ENCODE measurements at regions not wholly inside any gene's neighbourhood (a gene's known extent, or its start where the extent isn't known, plus 50 kb on each side); places are given as distances from the start of the nearest gene placed in this dataset.
"Not testable (repeated sequence)": the region's sequence is repeated elsewhere in the genome, so short reads cannot be mapped to it uniquely, and the experiment has no call there.

DNA sequence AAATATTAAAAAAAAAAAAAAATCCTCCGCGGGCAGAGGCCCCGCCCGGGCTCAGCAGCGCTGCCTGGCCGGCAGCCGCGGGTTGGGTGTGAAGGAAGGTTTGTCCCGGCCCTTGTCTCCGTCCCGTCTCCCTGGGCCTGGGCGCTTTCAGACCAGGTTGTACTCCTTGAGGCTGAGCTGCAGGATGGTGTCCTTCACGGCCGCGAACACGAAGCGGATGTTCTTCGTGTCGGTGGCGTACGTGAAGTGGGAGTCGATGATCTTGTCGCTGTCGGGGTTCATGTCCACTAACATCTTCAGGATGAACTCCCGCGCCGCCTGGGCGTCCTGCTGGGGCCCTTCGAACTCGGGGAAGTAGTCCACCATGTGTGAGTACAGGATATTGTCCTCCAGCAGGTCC, 123.7 kb upstream of the KCTD7 start:
- Histone ChIP-seq H3K36me3 (ENCODE audit: low read depth, low read length) (no peaks in the 10 kb centered on the region), H3K4me1 (ENCODE audit: insufficient read depth, low read length) (no peaks in the 10 kb centered on the region)

DNA sequence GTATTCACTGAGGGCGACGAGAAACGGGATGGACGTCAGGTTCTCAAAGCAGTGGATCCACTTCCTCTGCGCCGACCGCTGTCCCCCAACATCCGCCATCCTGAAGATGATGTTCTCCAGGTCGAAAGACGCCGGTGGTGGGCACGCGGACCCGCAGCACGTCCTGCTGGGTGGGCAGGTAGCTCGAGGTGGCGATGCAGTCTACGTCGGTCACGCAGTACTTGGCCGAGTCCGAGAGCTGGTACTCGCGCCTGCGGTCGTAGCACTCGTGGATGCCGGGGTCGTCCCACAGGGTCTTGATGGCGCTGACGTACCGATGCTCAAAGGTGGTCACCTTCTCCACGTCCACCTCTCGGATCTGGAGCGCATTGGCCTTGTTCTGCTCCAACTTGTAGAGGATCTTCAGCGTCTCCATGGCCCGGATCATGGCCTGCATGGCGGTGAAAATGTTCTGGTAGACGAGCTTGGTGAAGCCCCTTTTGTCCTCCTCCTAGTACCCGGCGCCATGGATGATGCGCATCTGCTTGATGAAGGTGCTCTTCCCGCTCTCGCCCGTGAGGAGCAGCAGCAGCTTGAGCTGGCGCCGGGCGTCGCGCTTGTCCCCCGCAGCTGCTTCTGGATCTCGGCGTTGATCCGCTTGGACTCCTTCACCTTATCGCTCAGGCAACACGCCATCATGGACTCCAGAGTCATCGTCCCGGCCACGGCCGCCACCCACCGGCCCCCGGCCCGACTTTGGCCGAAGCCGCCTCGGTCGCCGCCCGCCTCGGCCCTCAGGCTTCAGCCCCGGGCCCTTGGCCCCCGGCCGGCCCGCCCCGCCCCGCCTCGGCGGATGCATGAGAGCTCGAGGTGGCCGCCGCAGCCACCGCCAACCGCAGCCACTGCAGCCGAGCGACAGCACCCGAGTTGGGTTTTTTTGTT, 122.9 kb upstream of the KCTD7 start:
- ATAC-seq: no peak
- no peaks in the 10 kb centered on the region for H3K36me3 ChIP-seq (ENCODE audit: low read depth, low read length)
- no peak overlapping the region for H3K4me3 ChIP-seq (ENCODE audit: low read length)
- no peak for DNase-seq
- H2AFZ ChIP-seq (ENCODE audit: low read length): no peak overlapping the region
- no peak overlapping the region for H3K9ac ChIP-seq (ENCODE audit: low read length)
- POLR2A ChIA-PET (ENCODE audit: unreplicated experiment): no interaction called here
- H4K20me1 ChIP-seq (ENCODE audit: low read length): no peaks in the 10 kb centered on the region
- TF ChIP-seq EZH2 (IDR thresholded peaks at IDR 0.05; ENCODE audit: low read length, unreplicated experiment): no peak
- TF ChIP-seq EZH2phosphoT487 (IDR thresholded peaks at IDR 0.05; ENCODE audit: borderline replicate concordance, low read length): no peak
- TF ChIP-seq, protein P1, sequence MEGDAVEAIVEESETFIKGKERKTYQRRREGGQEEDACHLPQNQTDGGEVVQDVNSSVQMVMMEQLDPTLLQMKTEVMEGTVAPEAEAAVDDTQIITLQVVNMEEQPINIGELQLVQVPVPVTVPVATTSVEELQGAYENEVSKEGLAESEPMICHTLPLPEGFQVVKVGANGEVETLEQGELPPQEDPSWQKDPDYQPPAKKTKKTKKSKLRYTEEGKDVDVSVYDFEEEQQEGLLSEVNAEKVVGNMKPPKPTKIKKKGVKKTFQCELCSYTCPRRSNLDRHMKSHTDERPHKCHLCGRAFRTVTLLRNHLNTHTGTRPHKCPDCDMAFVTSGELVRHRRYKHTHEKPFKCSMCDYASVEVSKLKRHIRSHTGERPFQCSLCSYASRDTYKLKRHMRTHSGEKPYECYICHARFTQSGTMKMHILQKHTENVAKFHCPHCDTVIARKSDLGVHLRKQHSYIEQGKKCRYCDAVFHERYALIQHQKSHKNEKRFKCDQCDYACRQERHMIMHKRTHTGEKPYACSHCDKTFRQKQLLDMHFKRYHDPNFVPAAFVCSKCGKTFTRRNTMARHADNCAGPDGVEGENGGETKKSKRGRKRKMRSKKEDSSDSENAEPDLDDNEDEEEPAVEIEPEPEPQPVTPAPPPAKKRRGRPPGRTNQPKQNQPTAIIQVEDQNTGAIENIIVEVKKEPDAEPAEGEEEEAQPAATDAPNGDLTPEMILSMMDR (conservative IDR thresholded peaks at IDR 0.05; ENCODE audit: low read depth, low read length): no peak
- no peak overlapping the region for H3K27ac ChIP-seq (ENCODE audit: low read length)
- no peaks in the 10 kb centered on the region for H3F3A ChIP-seq (ENCODE audit: low read length, unreplicated experiment)
- H3K4me2 ChIP-seq (ENCODE audit: low read length): no peak overlapping the region
- no TSS peak for BruUV-seq (replicated peaks)
- H3K79me2 ChIP-seq (ENCODE audit: low read length): no peaks in the 10 kb centered on the region
- H3K9me3 ChIP-seq (ENCODE audit: low read length): no peaks in the 10 kb centered on the region
- intact Hi-C loops (cut with micrococcal nuclease): no loop called here
- no peaks in the 10 kb centered on the region for H3K4me1 ChIP-seq (ENCODE audit: insufficient read depth, low read length)
- H3K9me2 ChIP-seq (replicated peaks; ENCODE audit: low read length): no peaks in the 10 kb centered on the region
- H3K27me3 ChIP-seq (ENCODE audit: low read length): no peaks in the 10 kb centered on the region
- CTCF ChIA-PET: no interaction called here

More for the DNA sequence above, 123.7 kb upstream of the KCTD7 start:
- H3K4me3 ChIP-seq (ENCODE audit: low read length): no peak overlapping the region
- no peaks in the 10 kb centered on the region for H3F3A ChIP-seq (ENCODE audit: low read length, unreplicated experiment)
- H2AFZ ChIP-seq (ENCODE audit: low read length): no peak overlapping the region
- no peak overlapping the region for H3K4me2 ChIP-seq (ENCODE audit: low read length)
- no peaks in the 10 kb centered on the region for H3K27me3 ChIP-seq (ENCODE audit: low read length)
- no peaks in the 10 kb centered on the region for H3K79me2 ChIP-seq (ENCODE audit: low read length)
- no peaks in the 10 kb centered on the region for H3K9me2 ChIP-seq (replicated peaks; ENCODE audit: low read length)
- BruUV-seq (replicated peaks): no TSS peak
- CTCF ChIA-PET: no interaction called here
- intact Hi-C loops (cut with micrococcal nuclease): no loop called here
- H3K27ac ChIP-seq (ENCODE audit: low read length): no peak overlapping the region
- H3K9ac ChIP-seq (ENCODE audit: low read length): no peak overlapping the region
- POLR2A ChIA-PET (ENCODE audit: unreplicated experiment): no interaction called here
- ATAC-seq (no peak), DNase-seq (no peak)
- TF ChIP-seq, protein P1 (conservative IDR thresholded peaks at IDR 0.05; ENCODE audit: low read depth, low read length): no peak
- no peak for TF ChIP-seq EZH2 (IDR thresholded peaks at IDR 0.05; ENCODE audit: low read length, unreplicated experiment)
- TF ChIP-seq EZH2phosphoT487 (IDR thresholded peaks at IDR 0.05; ENCODE audit: borderline replicate concordance, low read length): no peak
- H3K9me3 ChIP-seq (ENCODE audit: low read length): no peaks in the 10 kb centered on the region
- H4K20me1 ChIP-seq (ENCODE audit: low read length): no peaks in the 10 kb centered on the region

DNA sequence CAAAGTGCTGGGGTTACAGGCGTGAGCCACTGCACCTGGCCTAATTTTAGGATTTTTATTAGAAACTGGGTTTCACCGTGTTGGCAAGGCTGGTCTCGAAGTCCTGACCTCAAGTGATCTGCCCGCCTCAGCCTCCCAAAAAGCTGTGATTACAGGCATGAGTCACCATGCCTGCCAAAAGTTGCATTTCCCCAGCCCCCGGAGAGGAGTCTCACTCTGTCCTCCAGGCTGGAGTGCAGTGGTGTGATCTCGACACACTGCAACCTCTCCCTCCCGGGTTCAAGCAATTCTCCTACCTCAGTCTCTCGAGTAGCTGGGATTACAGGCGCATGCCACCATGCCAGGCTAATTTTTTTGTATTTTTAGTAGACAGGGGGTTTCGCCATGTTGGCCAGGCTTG, 122.0 kb upstream of the KCTD7 start:
- H3K4me2 ChIP-seq (ENCODE audit: low read length); POLR2A ChIA-PET (ENCODE audit: unreplicated experiment); intact Hi-C loops (cut with micrococcal nuclease); BruUV-seq (replicated peaks); H3K79me2 ChIP-seq (ENCODE audit: low read length); H3K27ac ChIP-seq (ENCODE audit: low read length); H3F3A ChIP-seq (ENCODE audit: low read length, unreplicated experiment); H2AFZ ChIP-seq (ENCODE audit: low read length); H3K4me3 ChIP-seq (ENCODE audit: low read length); H4K20me1 ChIP-seq (ENCODE audit: low read length); H3K4me1 ChIP-seq (ENCODE audit: insufficient read depth, low read length); H3K9ac ChIP-seq (ENCODE audit: low read length); H3K27me3 ChIP-seq (ENCODE audit: low read length); ATAC-seq; H3K9me2 ChIP-seq (replicated peaks; ENCODE audit: low read length); CTCF ChIA-PET; DNase-seq; H3K9me3 ChIP-seq (ENCODE audit: low read length); H3K36me3 ChIP-seq (ENCODE audit: low read depth, low read length): not testable (repeated sequence)
